ENCODE measurements at regions not wholly inside any gene's neighbourhood (a gene's known extent, or its start where the extent isn't known, plus 50 kb on each side); places are given as distances from the start of the nearest gene placed in this dataset.

DNA sequence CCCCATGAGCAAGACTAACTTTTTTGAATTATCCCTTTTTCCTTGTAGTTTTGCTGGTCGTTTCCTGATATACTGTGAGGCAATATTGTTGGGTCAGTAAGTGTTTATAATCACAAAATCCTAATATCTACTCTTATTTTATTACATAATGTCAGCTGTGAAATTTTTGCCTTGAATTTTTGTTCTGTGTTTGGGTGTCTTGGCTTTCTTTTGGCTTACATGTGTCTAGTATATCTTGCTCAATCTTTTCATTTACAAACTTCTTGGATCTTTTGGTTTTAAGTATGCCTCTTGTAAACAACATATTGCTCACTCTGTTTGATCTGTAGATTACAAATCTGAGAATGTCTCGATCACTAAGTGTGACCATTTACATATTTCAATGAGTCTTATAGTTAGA, 330.3 kb upstream of the ARGLU1 start:
- no peak for DNase-seq (ENCODE audit: low read depth in 2 of 2)

DNA sequence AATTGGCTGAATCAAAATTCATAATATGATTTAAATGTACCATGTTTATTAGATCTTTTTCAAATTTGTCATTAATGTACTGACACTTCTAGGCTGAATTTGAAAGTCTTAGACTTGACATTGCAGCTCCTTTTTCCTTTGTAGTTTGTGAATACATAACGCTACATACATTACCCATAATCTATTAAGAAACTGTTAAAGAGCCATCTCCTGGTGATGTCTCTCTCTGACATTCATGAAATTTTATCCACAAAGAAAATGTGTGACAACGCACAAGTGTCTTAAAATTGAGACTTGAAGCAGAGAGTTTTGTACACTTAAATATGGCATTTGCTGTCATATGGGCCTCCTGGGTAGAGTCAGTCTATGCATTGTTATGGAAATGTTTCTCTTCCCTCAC, 320.2 kb upstream of the ARGLU1 start:
- DNase-seq (ENCODE audit: low read depth in 2 of 2) = no peak

DNA sequence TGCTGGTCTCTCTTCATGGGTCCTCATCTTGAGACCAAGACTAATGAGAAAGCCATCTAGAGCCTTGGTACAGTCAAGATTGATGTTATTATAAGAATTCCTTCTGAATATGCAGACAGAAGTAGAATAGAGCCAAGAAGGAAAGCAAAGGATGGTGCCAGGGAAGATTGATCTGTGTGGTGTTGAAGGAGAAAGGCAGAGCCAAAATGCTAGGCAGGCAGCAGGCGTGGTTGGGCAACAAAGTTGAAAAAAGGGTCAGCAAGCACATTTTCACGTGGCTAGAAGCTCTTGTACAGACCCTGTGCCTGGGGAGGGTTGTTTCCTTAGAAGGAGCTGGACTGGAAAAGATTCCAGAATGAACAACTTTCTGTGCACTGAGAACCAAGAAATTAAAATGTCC, 319.7 kb upstream of the ARGLU1 start:
- no peak for DNase-seq (ENCODE audit: low read depth in 2 of 2)

DNA sequence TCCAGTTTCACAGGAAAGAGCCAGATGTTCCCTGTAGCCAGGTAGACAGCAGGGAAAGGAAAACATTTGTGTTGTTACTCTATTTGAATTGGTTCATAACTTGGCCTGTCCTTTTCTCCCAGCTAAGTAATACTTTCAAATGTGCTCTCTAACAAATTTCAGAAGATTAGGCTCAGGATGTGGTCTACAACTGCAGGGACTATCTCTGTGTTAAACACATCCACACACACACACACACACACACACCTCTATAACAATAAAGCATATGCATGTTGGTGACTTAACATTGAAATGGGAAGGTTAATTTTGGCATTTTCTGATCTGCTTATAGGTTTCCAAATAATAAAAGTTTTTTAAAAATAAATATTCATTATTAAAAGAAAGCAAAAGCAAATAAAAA, 316.0 kb upstream of the ARGLU1 start:
- DNase-seq (ENCODE audit: low read depth in 2 of 2) = no peak

DNA sequence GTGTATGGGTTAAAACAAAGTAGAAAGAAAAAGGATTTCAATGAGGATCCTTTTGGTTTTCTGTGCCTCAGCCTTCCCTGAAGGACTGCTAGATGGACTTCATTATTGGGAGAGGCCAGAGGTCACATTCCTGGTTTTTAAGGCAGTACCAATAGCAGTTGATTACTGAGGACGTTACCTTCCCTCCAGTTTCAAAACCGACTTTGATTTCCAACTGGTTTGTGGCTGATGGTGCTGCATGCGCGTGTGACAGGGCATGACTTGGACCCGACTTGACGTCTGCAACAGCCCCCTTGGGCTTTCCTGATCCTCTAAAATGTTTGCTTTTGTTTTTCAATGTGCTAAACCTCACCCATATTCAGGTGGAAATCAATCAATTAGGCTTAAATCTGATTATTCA, 314.3 kb upstream of the ARGLU1 start:
- no peak for DNase-seq (ENCODE audit: low read depth in 2 of 2)

DNA sequence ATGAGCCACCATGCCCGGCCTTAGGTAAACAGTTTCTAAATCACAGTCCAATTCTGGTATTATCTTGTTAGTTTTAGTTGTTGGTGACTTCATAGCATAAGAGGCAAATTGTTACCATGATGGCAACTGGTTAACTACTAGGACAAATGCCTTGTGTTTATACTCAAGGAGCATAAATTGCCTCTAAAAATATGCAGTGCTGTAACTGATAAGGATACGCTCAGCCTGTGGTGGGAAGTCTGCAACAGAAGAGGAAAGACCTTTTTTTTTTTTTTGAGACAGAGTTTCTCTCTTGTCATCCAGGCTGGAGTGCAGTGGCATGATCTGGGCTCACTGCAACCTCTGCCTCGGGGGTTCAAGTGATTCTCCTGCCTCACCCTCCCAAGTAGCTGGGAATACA, 311.9 kb upstream of the ARGLU1 start:
- no peak for DNase-seq (ENCODE audit: low read depth in 2 of 2)

DNA sequence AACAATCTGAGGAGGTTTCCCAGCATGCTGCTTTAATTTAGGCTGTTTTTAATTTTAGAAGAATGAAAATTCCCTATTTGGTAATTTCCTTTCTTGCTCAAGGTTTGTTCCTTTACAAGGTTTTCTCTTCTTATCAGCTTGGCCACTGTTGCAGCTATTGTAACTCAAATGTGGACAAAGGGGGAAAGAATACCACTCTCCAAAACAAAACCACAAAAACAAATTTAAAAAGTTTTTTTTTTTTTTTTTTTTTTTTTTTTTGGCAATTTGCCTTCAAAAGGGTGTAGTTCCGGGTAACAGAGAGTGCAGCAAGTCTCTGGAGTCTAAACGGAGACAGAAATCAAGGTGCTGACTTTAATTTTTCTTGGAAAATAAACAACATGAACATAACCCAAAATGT, 306.4 kb upstream of the ARGLU1 start:
- no peak for DNase-seq (ENCODE audit: low read depth in 2 of 2)

DNA sequence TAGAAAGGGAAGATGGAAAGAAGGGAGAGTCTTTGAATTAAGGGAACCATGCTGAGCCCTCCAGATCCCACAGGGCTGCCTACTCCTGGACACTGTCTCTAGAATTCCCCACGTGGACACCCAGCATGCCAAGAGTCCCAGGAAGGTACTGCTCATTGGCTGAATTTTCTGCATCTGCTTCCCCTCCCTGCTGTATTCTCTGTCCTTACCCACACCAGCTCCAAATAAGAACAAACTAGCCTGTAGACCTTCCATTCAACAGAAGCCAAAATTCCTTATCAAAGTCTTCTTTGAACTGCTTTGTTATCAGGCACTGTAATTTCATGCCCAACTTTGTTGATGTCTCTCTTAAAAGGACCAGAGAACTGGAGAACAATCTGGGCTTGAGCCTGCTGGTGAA, 305.9 kb upstream of the ARGLU1 start:
- DNase-seq (ENCODE audit: low read depth in 2 of 2) = no peak

DNA sequence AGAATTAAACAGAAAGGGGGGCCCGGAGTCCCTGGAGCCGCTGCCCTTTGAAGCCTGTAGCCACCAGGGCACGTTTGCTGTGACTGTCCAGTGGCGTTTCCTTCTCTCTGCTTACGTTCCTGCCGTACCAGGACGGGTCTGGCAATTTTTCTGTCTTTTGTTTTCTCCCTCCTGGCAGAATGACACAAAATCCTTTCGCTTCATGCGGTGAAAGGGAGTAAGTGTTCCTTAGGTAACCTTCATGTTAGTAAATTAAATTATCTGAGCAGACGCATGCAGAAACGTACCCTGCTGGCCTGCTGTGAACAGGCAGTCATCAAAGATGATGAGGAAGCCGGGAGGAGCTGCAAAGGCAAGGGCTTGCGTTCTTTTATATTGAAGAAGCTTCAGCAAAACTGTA, 299.3 kb upstream of the ARGLU1 start:
- DNase-seq (ENCODE audit: low read depth in 2 of 2) = no peak

DNA sequence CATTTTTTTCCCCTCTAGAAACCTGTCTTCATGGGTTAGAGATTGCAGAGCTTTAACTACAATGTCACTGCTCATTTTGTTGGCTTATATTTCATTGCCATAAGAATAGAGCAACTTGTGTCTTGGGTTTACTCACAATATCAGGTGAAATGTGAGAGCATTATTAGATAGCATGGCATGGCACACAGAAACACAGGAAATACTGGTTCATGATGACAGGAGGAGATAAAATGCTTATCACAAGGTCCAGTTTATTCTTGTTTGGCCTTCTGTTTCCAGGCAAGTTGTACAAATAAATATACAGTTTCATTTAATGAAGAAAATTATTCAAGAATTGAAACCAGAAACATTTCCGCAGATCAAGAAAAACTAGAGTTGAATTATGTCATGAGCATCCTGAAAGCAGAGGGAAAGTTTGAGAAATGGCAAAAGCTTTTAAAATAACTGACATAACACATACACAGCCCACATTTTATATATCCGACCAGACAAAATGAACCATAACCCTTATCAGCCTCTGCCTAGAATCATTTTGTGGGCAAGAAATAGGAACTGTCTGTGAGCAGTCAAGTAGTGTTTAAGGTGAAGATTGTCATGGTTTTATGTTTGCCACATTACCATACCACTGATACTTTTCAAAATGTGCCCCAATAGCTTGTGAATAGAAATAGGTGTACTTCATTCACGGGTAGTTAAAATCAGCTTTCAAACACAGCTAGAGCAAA, 297.9 kb upstream of the ARGLU1 start:
- no peak for DNase-seq (ENCODE audit: low read depth in 2 of 2)

DNA sequence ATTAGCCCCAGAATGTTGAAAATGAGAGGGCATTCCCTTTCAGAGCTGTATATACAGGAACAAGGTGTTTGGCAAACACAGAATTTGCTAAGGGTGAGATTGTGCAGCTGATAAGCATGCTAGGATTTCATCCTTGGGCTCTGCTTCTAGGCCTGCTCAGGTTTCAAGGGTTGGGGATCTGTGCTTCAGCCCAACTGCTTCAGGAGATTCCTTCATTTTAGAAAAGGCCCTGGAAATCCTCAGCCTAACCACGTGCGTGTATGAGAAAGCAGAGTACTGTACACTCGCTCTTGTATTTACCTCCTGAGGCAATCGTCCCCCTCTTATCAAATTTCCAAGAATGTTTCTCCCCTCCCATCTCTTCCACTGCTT, 291.6 kb upstream of the ARGLU1 start:
- no peak for DNase-seq (ENCODE audit: low read depth in 2 of 2)

DNA sequence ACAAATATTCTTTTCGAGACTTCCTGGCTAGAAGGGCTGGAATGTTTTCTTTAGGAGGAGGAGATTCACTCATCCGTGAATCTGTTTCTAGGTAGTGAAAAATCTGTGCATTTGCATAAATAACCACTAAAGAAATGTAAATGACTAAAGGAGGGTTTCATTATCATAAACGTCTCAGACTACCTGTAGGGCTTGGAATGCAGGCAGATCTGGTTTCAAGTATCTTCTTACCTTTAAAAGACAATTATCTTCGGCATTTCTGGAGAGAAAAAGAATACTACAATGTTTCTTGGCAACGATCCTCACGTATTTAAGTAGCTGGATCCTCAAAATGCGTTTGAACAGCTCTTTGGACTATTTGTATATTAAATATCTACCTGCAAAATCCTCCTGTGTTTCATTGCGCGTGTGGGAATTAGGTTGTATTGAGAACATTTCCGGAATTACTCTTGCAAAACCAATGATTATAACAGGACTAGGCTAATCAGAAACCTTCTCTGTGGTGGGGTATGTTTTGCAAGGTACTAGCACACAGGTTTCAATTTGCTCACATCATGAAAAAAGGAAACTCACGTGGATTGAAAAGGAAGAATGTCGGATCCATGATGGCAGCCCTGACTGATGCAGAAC, 291.1 kb upstream of the ARGLU1 start:
- DNase-seq (ENCODE audit: low read depth in 2 of 2) = no peak

DNA sequence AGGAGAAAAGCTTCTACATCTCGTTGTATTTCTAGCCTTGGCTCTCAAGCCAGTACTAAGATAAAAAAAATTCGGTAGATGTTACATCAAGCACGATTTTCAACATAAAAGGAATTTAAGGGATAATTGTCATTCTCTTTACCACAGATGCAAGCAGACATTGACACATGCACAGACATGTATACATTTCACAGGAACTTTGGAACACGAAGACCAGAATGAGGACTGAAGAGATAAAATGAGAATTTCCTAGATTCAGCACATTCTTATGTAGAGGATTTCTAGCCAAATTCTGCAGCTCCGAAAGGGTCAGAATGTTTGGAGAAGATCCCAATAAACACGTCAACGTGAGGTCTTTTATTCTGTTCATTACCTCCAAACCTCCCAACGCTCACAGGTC, 284.5 kb upstream of the ARGLU1 start:
- DNase-seq (ENCODE audit: low read depth in 2 of 2) = no peak

DNA sequence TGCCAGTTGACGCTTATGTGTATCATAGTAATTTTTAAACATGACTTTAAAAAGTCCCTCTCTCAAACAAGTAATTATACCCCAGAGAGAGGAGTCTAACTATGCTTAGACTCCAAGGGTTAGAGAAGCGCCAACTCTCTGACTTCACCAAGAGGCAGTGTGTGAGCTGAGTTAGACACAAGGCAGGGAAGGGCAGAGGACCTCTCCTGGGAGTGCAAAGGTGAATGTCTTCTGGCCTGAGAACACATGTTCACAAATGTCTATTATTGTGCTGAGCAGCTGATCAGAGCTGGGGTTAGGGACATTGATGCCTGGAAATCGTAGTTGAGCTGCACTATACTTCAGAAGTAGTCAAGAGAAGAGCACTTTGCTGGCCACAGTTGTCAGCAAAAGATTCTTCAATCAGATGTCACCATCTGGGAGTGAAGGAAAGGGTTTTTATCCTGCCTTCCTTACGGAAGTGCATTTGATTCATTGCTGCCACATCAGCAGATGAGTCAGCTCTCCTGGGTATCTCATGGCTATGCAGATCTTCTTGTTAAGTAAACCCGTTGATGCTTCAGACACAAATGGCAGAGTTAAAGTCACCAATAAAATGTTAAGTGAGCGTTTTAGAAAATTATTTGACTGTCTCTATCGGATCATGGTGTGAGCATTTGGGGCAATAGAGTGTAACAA, 283.2 kb upstream of the ARGLU1 start:
- no peak for DNase-seq (ENCODE audit: low read depth in 2 of 2)

DNA sequence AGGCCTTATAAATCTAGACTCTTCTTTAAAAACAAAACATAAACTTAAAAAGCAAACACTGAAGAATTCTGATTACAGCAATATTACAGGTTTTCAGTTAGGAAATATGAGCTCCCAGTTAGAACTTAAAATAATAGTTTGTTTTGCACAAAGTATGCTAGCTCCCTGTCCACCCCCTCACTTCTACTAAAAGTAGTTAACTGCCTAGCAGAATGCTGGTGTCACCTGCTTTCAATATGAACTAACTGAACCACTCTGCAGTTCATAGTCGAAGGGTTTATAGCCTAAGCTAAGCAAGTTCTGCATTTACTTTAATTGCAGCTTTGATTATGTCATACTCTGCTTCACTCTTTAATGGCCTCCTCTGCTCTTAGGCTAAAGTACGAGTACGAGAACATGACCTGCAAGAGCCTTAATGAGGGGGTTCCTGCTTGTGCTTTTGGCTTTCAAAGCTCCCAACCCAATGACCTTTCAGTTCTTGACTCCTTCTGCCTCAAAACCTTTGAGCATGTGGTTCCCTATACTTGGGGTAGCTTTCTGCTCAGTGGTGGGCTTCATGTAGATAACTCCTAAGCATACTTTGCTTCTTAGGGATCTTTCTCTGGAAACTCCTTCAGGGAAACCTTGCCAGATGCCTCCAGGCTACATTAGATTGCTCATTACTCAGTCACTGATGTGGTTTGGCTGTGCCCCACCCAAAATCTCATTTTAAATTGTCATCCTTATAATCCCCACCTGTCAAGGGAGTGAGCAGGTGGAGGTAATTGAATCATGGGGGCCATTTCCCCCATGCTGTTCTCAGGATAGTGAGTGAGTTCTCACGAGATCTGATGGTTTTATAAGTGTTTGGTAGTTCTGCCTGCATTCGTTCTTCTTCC, 278.9 kb upstream of the ARGLU1 start:
- no peak for DNase-seq (ENCODE audit: low read depth in 2 of 2)

DNA sequence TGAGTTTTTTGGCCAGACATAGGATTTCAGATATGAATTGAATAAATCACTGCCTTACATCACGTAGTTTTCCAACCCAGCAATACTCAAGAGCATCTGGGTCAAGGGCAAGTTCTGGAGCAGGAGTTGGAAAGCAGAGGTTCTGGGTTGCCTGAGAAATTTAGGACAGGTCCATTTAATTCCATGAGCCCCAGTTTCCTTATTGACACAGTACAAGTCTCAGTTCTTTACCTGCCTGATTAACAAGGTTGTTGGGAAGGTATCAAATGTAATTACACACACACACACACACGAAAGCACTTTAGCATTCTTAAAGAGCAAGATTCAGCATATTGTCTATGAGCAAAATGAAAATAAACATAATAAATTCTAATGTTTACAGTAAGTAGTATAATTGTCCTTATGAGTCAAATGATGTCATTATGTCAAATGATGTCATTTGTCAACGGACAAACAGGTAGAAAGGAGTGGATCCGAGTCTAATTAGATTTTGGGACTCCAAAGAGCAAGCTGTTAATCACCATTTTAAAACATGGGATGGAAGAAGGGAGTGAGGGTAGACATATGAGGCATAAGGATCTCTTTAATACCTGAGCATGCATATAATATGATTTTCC, 268.4 kb upstream of the ARGLU1 start:
- DNase-seq (ENCODE audit: low read depth in 2 of 2) = no peak

DNA sequence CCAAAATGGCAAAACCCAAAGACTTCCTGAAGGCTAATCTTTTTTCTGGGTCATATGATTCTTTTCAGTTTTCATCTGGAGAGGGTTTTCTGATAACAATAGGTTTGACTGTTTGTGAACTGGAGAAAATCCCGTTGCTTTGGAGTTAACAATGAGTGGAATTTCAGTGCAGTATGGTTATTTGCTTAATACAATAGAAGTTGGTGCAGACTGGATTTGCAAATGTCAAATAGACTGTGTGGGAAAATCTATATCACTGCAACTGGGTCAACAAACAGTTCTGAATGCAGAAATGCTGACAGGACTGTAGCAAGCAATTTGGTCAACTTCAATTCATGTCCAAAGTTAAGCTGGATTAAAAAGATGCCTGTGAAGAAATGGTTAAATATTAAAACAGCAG, 267.5 kb upstream of the ARGLU1 start:
- no peak for DNase-seq (ENCODE audit: low read depth in 2 of 2)

DNA sequence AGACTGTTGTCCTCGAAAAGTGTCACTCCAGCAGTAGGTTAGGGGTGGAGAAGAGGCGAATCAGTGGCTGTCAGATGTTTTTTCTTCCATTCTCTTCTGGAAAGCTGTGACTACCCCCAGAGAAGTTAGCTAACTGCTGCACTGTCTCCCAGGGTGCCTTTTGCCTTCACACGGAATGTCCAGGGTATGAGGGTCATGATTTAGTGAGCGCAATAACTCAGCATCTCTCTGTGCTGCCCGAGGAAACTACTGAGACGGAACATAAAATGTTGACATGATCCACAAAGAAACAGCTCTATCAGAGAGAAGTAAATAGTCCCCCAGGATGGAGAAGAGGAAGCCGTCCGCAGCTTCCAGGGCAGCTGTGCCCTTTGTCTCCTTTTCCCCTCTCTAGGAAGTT, 254.0 kb upstream of the ARGLU1 start:
- no peak for DNase-seq (ENCODE audit: low read depth in 2 of 2)

DNA sequence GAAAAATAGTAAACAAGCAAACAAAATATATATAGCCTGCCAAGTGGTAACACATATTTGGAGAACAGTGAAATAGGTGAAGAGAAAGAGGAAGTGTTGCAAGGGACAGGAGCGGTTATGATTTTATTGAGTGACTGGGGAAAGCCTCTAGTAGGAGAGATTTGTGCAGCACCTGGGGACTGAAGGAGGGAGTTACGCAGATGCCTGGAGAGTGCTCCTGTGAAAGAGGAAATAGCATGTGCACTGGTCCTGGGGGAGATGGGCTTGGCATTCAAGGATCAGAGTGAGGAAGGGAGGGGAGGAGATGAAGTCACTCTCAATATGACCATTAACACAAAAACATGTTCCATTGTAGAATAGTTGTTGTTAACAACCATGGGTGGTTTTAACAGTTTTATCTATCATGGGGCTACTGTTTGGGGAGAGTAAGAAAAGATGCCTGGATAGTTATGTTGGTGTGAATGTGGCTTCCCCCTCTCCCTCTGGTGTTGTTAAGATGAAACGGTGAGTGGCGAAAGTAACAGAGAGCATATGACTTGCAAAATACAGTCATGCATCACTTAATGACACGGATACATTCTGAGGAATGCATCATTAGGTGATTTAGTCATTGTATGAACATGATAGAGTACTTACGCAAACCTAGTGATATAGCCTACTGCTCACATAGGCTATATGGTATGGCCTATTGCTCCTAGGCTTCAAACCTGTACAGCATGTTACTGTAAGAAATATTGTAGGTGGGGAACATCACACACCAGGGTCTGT, 251.7 kb upstream of the ARGLU1 start:
- DNase-seq (ENCODE audit: low read depth in 2 of 2) = no peak

DNA sequence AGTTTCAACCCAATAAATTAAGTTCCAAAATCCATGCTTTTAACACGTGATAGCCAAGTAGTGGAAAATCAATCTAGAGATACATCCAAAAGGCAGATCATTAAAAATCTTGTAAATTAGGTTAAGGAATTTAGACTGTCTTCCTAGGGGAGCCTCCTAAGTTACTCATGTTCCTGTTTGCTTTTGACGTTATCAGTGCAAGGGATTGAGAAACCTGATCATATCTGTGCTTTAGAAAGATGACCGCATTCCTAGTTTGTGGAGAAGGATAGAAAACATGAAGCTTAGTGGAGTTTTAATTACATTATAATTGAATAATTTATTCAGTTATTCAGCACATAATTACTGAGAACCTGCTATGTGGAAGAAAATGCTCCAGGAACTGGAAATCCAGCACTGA, 251.0 kb upstream of the ARGLU1 start:
- no peak for DNase-seq (ENCODE audit: low read depth in 2 of 2)

DNA sequence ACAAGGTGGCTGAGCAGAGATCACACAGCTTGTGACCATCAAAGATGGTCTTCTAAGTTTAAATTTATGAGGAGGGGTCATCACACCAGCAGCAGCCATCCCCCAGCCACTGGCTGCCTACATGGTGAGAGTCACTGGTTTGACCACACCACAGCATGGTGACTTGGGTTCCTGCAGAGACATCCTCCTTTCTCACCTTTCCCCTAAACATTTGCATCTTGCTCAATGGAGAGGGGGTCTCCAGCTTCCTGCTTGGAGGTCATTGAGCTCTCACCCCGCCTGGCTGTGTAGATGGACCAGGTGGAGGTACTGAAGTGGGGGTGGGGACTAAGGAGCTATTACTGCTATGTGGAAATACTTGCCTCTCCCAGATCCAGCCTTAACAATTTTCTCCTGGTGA, 247.6 kb upstream of the ARGLU1 start:
- no peak for DNase-seq (ENCODE audit: low read depth in 2 of 2)

All from stimulated activated CD8-positive, alpha-beta memory T cell treated with anti-CD3 and anti-CD28 coated beads, Interleukin-7, amount 100 ng/mL, for 1 hour (primary cell).